ENCODE measurements at regions not wholly inside any gene's neighbourhood (a gene's known extent, or its start where the extent isn't known, plus 50 kb on each side); places are given as distances from the start of the nearest gene placed in this dataset.

DNA sequence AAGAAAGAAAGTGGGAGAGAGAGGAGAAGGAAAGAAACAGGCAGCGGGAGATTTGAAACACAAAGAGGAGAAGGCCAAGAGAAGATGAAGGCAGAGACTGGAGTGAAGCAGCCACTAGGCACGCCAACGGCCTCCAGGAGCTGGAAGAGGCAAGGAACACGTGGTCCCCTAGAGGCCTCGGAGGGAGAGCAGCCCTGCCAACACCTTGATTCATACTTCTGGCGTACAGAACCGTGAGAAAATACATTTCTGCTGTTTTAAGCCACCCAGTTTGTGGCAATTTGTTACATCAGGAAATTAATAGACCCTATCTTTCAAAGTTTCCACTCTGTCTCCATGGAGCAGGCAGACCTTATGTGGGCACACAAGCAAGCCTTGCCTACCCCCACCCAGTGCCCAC is 133.4 kb downstream of the ACTL7B start:
- FAIRE-seq (no peak), DNase-seq (ENCODE audit: insufficient read length, low spot score) (no peak)

DNA sequence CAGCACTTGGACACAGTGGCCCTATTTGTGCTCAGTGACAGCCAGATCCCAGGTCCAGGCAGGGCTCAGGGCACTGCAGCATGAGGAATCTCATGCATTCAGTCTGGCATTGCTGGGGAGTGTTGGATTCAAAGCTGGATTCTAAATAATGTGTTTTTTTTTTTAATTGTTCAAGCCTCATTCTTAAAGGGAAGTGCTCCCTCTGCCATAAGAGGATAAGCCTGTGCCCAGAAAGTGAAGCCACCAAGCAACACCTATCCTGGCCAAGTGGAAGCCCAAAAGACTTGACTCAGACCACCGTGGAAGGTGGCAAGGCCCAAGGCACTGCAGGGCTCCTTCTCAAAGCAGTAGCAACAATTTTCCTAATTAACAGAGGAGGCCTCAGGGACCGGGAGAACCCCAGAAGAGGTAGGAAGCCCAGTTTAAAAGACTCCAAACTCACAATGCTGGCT is 135.6 kb downstream of the ACTL7B start:
- DNase-seq (ENCODE audit: insufficient read length, low spot score) (no peak), FAIRE-seq (no peak)
- TF ChIP-seq POLR2A (IDR thresholded peaks at IDR 0.05; ENCODE audit: low read depth, low read length) = no peak

More for the DNA sequence above, 133.4 kb downstream of the ACTL7B start:
- no peak for TF ChIP-seq POLR2A (IDR thresholded peaks at IDR 0.05; ENCODE audit: low read depth, low read length)

DNA sequence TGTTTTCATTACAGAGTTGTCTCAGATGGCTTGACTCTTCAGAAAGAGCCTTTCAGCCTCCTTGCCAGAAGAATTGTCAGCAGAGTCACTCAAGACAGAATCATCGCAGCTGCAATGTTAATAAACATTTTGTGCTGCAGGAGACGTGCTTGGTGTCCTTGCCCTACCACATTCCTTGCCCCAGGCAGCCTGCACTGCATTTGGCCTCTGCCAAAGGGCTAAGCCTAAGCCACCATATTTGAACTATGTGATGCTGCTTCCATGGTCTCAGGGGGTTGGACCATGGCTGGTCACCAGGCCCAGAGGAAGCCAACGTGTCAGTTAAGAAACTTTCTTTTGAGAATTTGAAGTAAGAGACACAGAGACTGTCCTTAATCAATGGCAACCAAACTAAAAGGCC is 145.4 kb downstream of the ACTL7B start:
- no peak for TF ChIP-seq POLR2A (IDR thresholded peaks at IDR 0.05; ENCODE audit: low read depth, low read length)
- FAIRE-seq (no peak), DNase-seq (ENCODE audit: insufficient read length, low spot score) (no peak)

DNA sequence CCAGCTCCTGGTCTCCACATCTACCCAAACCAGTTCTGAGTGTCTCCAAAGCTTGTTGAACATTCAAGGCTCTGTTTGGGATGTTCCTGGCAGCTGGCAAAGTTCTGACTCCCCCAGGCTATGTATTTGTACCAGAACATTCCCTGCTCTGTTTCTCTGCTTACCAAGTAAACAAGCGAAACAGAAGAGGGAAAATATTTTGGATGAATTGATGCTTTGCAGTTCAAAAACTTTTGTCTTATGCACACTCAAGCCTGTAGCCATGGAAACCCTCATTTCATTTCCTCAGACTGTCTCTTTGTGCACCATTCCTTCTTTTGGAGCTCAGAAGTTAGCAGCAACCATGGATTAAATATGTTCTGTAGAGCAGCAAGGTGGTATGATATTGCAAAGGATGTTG is 145.8 kb downstream of the ACTL7B start:
- FAIRE-seq (no peak), DNase-seq (ENCODE audit: insufficient read length, low spot score) (no peak)
- TF ChIP-seq POLR2A (IDR thresholded peaks at IDR 0.05; ENCODE audit: low read depth, low read length) = no peak

DNA sequence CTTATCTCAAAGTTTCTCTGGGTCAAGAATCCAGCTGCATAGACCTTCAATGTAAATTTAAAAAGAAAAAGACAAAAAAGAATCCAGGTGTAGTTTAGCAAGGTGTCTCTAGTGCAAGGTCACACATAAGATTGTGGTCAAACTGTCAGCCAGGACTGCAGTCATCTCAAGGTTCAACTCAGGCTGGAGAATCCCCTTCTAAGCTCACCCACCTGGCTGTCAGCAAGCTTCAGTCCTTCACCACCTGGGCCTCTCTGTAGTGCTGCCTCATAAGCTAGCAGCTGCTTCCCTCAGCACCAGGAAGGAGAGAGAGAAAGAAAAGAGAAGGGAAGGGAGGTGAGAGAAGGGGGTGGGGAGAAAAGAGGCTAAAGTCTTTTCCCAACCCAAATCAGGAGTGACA is 146.7 kb downstream of the ACTL7B start:
- DNase-seq (ENCODE audit: insufficient read length, low spot score) (no peak), FAIRE-seq (no peak)
- no peak for TF ChIP-seq POLR2A (IDR thresholded peaks at IDR 0.05; ENCODE audit: low read depth, low read length)

DNA sequence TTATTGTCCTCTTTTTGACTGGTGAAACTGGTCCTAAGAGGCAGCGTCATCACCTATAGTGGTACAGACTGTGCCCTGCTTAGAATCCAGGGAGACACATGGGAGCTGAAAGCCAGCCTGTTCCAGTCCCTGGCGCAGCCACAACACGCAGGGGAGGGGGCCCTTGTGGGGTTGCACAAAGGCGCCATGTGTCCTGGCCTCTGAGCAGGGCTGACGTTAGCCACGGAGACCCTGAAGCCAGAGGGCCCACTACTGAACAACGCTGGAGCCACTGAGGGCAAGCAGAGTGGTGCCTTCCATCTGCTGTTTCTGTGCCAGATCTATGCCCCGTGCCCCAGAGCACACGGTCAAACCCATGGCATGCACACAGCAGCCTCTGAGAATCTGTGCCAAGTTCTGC is 147.3 kb downstream of the ACTL7B start:
- no peak for TF ChIP-seq POLR2A (IDR thresholded peaks at IDR 0.05; ENCODE audit: low read depth, low read length)
- FAIRE-seq = no peak
- DNase-seq (ENCODE audit: insufficient read length, low spot score) = no peak

DNA sequence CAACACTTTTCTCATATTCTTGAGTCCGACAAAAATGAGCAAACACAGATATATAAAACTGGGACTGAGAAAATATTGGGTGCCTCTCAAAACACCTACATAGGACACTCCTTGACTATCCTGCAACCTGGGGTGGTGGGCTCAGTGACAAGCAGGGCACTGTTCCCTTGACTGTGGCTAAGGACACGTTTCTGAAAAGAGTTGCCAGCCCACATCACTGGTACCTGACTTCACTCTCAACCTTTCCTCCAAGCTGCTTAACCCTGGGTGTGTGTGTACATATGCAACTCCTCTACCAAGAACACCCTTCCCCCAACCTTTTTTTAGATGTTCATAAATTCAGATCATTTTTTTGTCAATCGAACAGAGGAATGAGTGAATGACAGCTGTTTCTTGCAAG is 148.7 kb downstream of the ACTL7B start:
- DNase-seq (ENCODE audit: insufficient read length, low spot score) (no peak), FAIRE-seq (no peak)
- TF ChIP-seq POLR2A (IDR thresholded peaks at IDR 0.05; ENCODE audit: low read depth, low read length) = no peak

DNA sequence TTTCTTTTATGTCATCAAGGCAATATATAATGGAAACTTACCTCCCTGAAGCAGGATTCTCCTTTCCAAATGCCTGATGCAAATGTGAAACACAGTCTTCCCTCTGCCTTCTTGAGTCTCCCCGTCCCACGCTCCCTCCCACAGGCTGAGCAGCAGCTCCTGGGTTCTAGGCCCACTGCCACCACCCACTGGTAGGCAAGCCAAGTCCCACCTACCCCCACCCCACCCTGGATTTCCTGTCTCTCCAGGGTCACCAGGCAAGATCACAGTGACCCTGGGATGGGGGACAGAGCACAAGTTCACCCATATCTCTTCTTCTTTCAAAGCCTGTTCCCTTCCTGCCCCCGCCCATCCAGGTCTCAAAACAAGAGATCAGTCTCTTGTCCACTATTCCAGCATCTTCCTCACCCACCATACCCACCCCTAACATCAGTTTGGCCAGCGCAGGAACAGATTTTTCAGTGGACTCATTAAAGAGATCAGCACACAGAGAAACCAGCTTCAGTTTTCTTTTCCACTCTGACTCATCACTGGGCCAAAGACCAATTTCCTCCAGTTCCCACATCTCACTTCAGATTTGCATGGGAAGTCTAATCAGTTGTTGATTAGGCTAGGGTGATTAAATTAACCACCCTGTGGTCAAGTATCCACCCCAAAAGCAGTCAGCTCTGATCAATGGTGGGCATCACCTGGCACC is 151.5 kb downstream of the ACTL7B start:
- FAIRE-seq = no peak
- TF ChIP-seq POLR2A (IDR thresholded peaks at IDR 0.05; ENCODE audit: low read depth, low read length) = no peak

DNA sequence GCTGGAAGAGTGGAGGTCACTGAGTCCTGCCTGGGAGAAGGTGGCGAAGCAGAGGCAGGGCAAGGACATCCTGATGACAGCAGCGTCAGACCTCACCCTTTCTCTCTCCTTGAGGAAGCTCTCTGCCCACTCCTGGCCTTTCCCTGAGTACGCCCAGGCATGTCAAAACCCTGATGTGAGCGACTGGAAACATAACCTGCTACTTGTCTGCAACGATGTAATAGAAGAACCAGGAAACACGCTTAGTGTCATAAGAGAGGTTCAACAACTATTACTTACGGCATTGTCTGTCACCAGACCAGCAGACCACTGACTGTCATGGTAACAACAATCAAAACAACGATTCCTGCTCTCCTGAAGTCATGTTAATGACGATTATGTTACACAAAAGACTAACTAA is 152.4 kb downstream of the ACTL7B start:
- DNase-seq (ENCODE audit: insufficient read length, low spot score) (no peak), FAIRE-seq (no peak)
- no peak for TF ChIP-seq POLR2A (IDR thresholded peaks at IDR 0.05; ENCODE audit: low read depth, low read length)

More for the DNA sequence above, 151.5 kb downstream of the ACTL7B start:
- DNase-seq (ENCODE audit: insufficient read length, low spot score) = no peak

DNA sequence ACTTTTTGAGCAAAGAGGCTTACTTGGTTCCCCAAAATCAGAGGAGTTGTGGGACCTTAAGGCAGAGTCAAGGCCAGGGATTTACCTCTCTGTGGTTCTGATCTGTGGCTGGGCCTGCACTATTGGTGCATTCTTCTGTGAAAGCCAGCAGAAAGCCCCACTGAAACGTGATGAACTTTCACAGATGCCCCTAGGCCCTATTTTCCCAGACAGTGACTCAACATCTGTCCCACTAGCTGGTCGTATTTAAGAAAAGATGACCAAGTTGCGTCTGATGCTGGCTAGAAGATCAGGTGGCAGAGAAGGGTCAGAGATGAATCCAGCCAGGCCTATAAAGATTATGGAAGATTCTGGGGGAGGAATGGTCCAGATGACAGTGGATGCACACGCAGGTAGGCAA is 153.1 kb downstream of the ACTL7B start:
- no peak for FAIRE-seq
- no peak for TF ChIP-seq POLR2A (IDR thresholded peaks at IDR 0.05; ENCODE audit: low read depth, low read length)
- DNase-seq (ENCODE audit: insufficient read length, low spot score) = no peak

DNA sequence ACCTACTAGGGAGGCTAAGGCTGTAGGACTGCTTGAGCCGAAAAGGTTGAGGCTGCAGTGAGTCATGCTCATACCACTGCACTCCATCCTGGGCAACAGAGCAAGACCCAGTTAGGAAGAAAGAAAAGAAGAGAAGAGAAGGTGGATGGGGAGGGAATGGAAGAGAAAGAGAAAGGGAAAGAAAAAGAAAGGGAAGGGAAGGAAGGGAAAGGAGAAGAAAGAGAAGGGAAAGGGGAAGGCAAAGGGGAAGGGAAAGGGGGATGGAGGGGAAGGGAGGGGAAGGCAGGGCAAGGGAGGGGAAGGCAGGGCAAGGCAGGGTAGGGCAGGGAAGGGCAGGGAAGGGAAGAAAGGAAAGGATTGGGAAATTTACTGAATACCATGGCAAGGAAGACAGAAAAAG is 157.0 kb downstream of the ACTL7B start:
- FAIRE-seq (no peak), DNase-seq (ENCODE audit: insufficient read length, low spot score) (no peak)
- TF ChIP-seq POLR2A (IDR thresholded peaks at IDR 0.05; ENCODE audit: low read depth, low read length) = no peak

DNA sequence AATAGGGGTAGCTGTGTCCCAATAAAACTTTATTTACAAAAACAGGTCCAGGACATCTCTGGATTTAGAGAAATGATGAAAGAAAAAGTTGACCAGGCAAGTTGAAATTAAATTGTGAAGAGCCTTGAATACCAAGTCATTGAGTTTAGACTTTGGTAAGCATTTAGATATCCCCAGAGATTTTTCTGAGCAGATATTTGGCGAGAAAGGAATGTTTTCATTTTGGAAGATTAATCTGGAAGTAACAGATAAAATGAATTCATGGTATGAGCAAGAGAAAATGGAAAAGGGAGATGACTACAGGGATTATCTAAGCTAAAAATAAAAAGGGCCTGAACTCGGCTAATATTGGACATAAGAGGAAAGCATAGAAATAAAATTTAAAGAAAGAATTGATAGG is 157.6 kb downstream of the ACTL7B start:
- DNase-seq (ENCODE audit: insufficient read length, low spot score) = no peak
- no peak for TF ChIP-seq POLR2A (IDR thresholded peaks at IDR 0.05; ENCODE audit: low read depth, low read length)
- no peak for FAIRE-seq

DNA sequence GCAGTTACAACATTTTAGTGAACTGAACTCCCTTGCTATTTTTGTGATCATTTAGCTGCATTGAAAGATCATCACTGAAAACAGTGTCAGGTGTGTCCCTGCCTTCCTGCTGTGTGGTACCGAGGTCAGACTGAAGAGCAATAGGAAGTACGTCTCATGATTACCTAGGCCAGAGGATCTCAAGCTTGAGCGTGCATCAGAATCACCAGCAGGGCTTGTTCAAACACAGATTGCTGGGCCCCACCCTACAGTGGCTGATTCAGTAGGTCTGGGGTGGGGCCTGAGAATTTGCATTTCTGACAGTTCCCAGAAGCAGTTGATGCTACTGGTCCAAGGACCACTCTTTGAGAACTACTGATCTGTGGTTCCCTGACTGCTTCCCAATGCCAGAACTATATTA is 159.6 kb downstream of the ACTL7B start:
- no peak for TF ChIP-seq POLR2A (IDR thresholded peaks at IDR 0.05; ENCODE audit: low read depth, low read length)
- DNase-seq (ENCODE audit: insufficient read length, low spot score) (no peak), FAIRE-seq (no peak)

DNA sequence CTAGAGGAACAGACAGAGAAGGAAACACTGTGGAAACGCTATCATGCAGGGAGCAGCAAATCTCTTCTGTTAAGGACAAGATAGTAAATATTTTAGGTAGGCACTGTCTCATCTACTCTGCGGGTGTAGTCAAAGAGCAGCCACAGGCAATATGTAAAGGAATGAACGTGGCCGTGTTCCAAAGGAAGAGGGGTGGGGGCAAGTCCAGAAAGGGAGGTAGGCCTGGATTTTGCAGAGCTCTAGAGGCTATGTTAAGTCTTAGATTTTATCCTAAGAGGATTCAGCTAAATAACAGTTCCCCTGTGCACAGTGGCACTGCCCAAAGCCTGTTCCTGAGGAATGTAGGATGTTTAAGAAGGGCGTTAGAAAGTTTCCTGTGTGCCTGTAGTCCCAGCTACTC is 161.6 kb downstream of the ACTL7B start:
- TF ChIP-seq POLR2A (IDR thresholded peaks at IDR 0.05; ENCODE audit: low read depth, low read length) = no peak
- DNase-seq (ENCODE audit: insufficient read length, low spot score) (no peak), FAIRE-seq (no peak)

DNA sequence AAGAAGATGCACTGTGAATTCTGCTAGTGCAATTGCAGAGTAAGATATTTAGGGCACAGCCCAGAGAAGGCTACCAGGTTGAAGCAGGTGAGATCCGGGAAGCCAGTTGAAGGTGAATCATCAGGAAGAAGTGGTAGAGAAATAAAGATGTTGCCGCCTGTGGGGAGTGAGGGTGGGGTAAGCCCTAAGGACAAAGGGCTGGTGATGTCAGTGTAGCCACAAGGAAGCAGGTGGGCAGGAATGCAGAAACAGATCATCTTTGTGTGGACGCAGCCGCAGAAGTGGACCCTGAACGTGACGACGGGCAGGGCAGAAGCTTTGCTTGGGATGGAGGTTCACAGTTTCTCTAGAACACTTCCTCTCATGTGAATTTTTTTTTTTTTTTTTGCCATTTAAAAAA is 164.2 kb downstream of the ACTL7B start:
- DNase-seq (ENCODE audit: insufficient read length, low spot score) (no peak), FAIRE-seq (no peak)
- no peak for TF ChIP-seq POLR2A (IDR thresholded peaks at IDR 0.05; ENCODE audit: low read depth, low read length)

DNA sequence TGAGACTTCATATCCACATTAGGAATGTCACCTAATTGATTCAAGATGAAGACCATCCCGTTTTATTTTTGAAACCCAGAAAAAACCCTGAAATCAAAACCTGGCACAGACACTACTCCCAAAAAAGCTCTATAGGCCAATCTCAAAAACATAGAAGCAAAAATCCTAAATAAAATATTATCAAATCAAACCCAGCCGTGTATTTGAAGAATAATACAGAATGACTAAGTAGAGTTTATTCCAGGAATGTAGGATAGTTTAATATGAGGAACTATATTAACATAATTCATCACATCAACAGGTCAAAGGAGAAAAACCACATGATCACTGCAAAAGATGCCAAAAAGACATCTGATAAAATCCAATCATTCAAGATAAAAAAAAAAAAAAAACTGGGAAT is 167.1 kb downstream of the ACTL7B start:
- no peak for TF ChIP-seq POLR2A (IDR thresholded peaks at IDR 0.05; ENCODE audit: low read depth, low read length)
- DNase-seq (ENCODE audit: insufficient read length, low spot score) = no peak

More for the DNA sequence above, 167.1 kb downstream of the ACTL7B start:
- FAIRE-seq = no peak

Measured in H54 (cell line).